DOHH2 (cell line): ENCODE measurements at regions not wholly inside any gene's neighbourhood (a gene's known extent, or its start where the extent isn't known, plus 50 kb on each side); places are given as distances from the start of the nearest gene placed in this dataset.

Experiments used
- H3F3A ChIP-seq: fragments of 200-600 bp; sonication (generic), shearing (Covaris generic); 2 replicates; pipeline ENCODE4 v1.6.0; 2016; ENCODE audit warnings: antibody characterized with exemption, mild to moderate bottlenecking; ENCODE audit not compliant: control insufficient read depth, insufficient read depth
- H3K27ac ChIP-seq: fragments of 200-600 bp; sonication (generic); 2 replicates; pipeline ENCODE4 v1.5.1; 2014; ENCODE audit warnings: low read depth, mild to moderate bottlenecking, low read length, moderate library complexity
- H3K27me3 ChIP-seq: fragments of 200-600 bp; sonication (generic); 2 replicates; pipeline ENCODE4 v1.6.1; 2014; ENCODE audit warnings: mild to moderate bottlenecking, low read length, mixed read lengths; ENCODE audit not compliant: control insufficient read depth
- H3K36me3 ChIP-seq: fragments of 200-600 bp; sonication (generic); 2 replicates; pipeline ENCODE4 v1.6.1; 2014; ENCODE audit warnings: mild to moderate bottlenecking, low read length, moderate library complexity, mixed read lengths; ENCODE audit not compliant: control insufficient read depth
- H3K4me1 ChIP-seq: fragments of 200-600 bp; sonication (generic); 2 replicates; pipeline ENCODE4 v1.6.1; 2014; ENCODE audit warnings: mild to moderate bottlenecking, low read length, mixed read lengths; ENCODE audit not compliant: control insufficient read depth
- H3K4me2 ChIP-seq: fragments of 200-600 bp; sonication (generic); 2 replicates; pipeline ENCODE4 v1.6.0; 2014; ENCODE audit warnings: mild to moderate bottlenecking, low read length, moderate library complexity
- H3K4me3 ChIP-seq: fragments of 200-600 bp; sonication (generic); 2 replicates; pipeline ENCODE4 v1.5.1; 2014; ENCODE audit warnings: mild to moderate bottlenecking, low read length, mixed read lengths
- H3K79me2 ChIP-seq: fragments of 200-600 bp; sonication (generic); 2 replicates; pipeline ENCODE4 v1.6.1; 2014; ENCODE audit warnings: mild to moderate bottlenecking, low read length, mixed read lengths; ENCODE audit not compliant: control insufficient read depth
- H3K9me2 ChIP-seq: fragments of 200-600 bp; sonication (generic); replicated peaks from 2 replicates; pipeline ENCODE4 v1.6.1; 2014; ENCODE audit warnings: mild to moderate bottlenecking, low read length, mixed read lengths; ENCODE audit not compliant: control insufficient read depth
- H3K9me3 ChIP-seq: fragments of 200-600 bp; sonication (generic); 2 replicates; pipeline ENCODE4 v1.6.1; 2014; ENCODE audit warnings: antibody characterized with exemption, low read length, mixed read lengths; ENCODE audit not compliant: control insufficient read depth, insufficient read depth
- H4K20me1 ChIP-seq: fragments of 200-600 bp; sonication (generic); 2 replicates; pipeline ENCODE4 v1.6.0; 2014; ENCODE audit warnings: low read depth, mild to moderate bottlenecking, antibody characterized with exemption, low read length, moderate library complexity; ENCODE audit not compliant: control insufficient read depth, insufficient read depth
- CTCF ChIP-seq: fragments of 200-600 bp; sonication (generic); IDR thresholded peaks from one replicate; pipeline ENCODE4 v1.5.1; 2014; ENCODE audit warnings: antibody characterized with exemption, mild to moderate bottlenecking, low read depth, low read length; ENCODE audit not compliant: poor library complexity, severe bottlenecking
- EZH2phosphoT487 ChIP-seq: fragments of 200-600 bp; sonication (generic); IDR thresholded peaks from 2 replicates; pipeline ENCODE4 v1.6.1; 2017; ENCODE audit warnings: borderline replicate concordance, mild to moderate bottlenecking, antibody characterized with exemption, low read length, moderate library complexity, mixed read lengths

GRCh38 chr2:120958623-120959366 lies 223.1 kb downstream of the GLI2 start:
- Histone ChIP-seq H3K27me3 (no peaks in the 10 kb centered on the region), H3K9me3 (no peaks in the 10 kb centered on the region), H3K27ac (no peak overlapping the region), H3K36me3 (no peaks in the 10 kb centered on the region), H3K79me2 (no peaks in the 10 kb centered on the region), H3F3A (no peaks in the 10 kb centered on the region), H3K4me2 (no peak overlapping the region), H3K9me2 (no peaks in the 10 kb centered on the region), H4K20me1 (no peaks in the 10 kb centered on the region), H3K4me3 (no peak overlapping the region), H3K4me1 (no peaks in the 10 kb centered on the region)
- peak; percentile 60 for TF ChIP-seq CTCF
- TF ChIP-seq EZH2phosphoT487 = no peak

- Histone ChIP-seq H3K9me3 (no peaks in the 10 kb centered on the region), H3K4me3 (no peak overlapping the region), H3K27ac (no peak overlapping the region), H3K4me2 (no peak overlapping the region), H3K4me1 (no peaks in the 10 kb centered on the region), H3K79me2 (no peaks in the 10 kb centered on the region), H3F3A (no peaks in the 10 kb centered on the region), H3K36me3 (no peaks in the 10 kb centered on the region), H3K9me2 (no peaks in the 10 kb centered on the region), H3K27me3 (no peaks in the 10 kb centered on the region), H4K20me1 (no peaks in the 10 kb centered on the region)
- TF ChIP-seq EZH2phosphoT487 = no peak
- no peak for TF ChIP-seq CTCF
Observed at GRCh38 chr2:120959426-120959825, 223.8 kb downstream of the GLI2 start.

GRCh38 chr2:120960770-120961366 lies 225.2 kb downstream of the GLI2 start:
- no peaks in the 10 kb centered on the region for H3K9me2 ChIP-seq
- H3K27ac ChIP-seq = no peak overlapping the region

More at GRCh38 chr2:120960770-120961366, 225.2 kb downstream of the GLI2 start:
- Histone ChIP-seq H3K27me3 (no peaks in the 10 kb centered on the region), H3K4me1 (no peaks in the 10 kb centered on the region), H3K9me3 (no peaks in the 10 kb centered on the region), H3K36me3 (no peaks in the 10 kb centered on the region), H3K79me2 (no peaks in the 10 kb centered on the region), H3F3A (no peaks in the 10 kb centered on the region), H3K4me2 (no peak overlapping the region), H4K20me1 (no peaks in the 10 kb centered on the region), H3K4me3 (no peak overlapping the region)
- TF ChIP-seq CTCF (no peak), EZH2phosphoT487 (no peak)
